Small intestine (tissue), 7 donors: ENCODE measurements at regions not wholly inside any gene's neighbourhood (a gene's known extent, or its start where the extent isn't known, plus 50 kb on each side); places are given as distances from the start of the nearest gene placed in this dataset.

Source experiments
- DNase-seq, 2 donors: peaks; one replicate each; pipeline versions ENCODE4 v3.0.0 to v3.0.0-alpha.2; 2013
- FAIRE-seq: peaks from 2 replicates; lab custom pipeline; 2012; peaks lifted over from hg19 to GRCh38; lab: Jason Lieb, UNC
- H3K27ac ChIP-seq, 3 donors: one replicate each; pipeline ENCODE4 v1.5.1; 2013; ENCODE audit warnings: low read length in 2 of 3, mild to moderate bottlenecking in 2 of 3, control low read depth in 1 of 3, inconsistent platforms in 1 of 3, low read depth in 1 of 3, moderate library complexity in 1 of 3
- H3K27me3 ChIP-seq, 3 donors: one replicate each; pipeline ENCODE4 v1.6.1; 2013; ENCODE audit warnings: low read length in 3 of 3, inconsistent platforms in 1 of 3; ENCODE audit not compliant: control insufficient read depth in 3 of 3, insufficient read depth in 3 of 3
- H3K36me3 ChIP-seq, 3 donors: one replicate each; pipeline ENCODE4 v1.6.1; 2013; ENCODE audit warnings: low read length in 3 of 3, inconsistent platforms in 1 of 3, low read depth in 1 of 3, mild to moderate bottlenecking in 1 of 3, moderate library complexity in 1 of 3; ENCODE audit not compliant: control insufficient read depth in 3 of 3, insufficient read depth in 2 of 3
- H3K4me1 ChIP-seq, 3 donors: one replicate each; pipeline ENCODE4 v1.6.1; 2013; ENCODE audit warnings: low read length in 2 of 3, inconsistent platforms in 1 of 3, low read depth in 1 of 3, mild to moderate bottlenecking in 1 of 3, moderate library complexity in 1 of 3; ENCODE audit not compliant: control insufficient read depth in 3 of 3, insufficient read depth in 2 of 3
- H3K4me3 ChIP-seq, 3 donors: one replicate each; pipeline ENCODE4 v1.5.1; 2013; ENCODE audit warnings: low read length in 3 of 3, control low read depth in 1 of 3, inconsistent platforms in 1 of 3, low read depth in 1 of 3, mild to moderate bottlenecking in 1 of 3, moderate library complexity in 1 of 3
- H3K9me3 ChIP-seq, 2 donors: one replicate each; pipeline ENCODE4 v1.6.1; 2013; ENCODE audit warnings: low read depth in 1 of 2, low read length in 1 of 2; ENCODE audit not compliant: control insufficient read depth in 2 of 2, insufficient read depth in 1 of 2
- WGBS, 3 donors: extraction: QIAGEN DNeasy Blood & Tissue Kit; methylation state at CpG; one replicate each; pipeline ENCODE4 v1.1.7; 2013; 5-methylcytosine and 5-hydroxymethylcytosine counted together
- donor health status: healthy with polysubstance abuse.
- donor health status: control.
- donor health status: control.
- donor health status: Bipolar disorder and iron deficiency.
- donor health status: healthy.

- DNase-seq = no peak
- no peaks in the 10 kb centered on the region for H3K36me3 ChIP-seq
- no peak for FAIRE-seq
- H3K9me3 ChIP-seq = no peaks in the 10 kb centered on the region
- no peak overlapping the region for H3K27ac ChIP-seq
- no peaks in the 10 kb centered on the region for H3K4me1 ChIP-seq
- no peak overlapping the region for H3K4me3 ChIP-seq
- WGBS, 3 donors = 77 to 92% (median 85%) methylated on average over 3 of the region's 3 CpGs
- H3K27me3 ChIP-seq = no peaks in the 10 kb centered on the region
Observed at GRCh38 chr5:58204966-58205365, 254.9 kb downstream of the PLK2 start.

DNA sequence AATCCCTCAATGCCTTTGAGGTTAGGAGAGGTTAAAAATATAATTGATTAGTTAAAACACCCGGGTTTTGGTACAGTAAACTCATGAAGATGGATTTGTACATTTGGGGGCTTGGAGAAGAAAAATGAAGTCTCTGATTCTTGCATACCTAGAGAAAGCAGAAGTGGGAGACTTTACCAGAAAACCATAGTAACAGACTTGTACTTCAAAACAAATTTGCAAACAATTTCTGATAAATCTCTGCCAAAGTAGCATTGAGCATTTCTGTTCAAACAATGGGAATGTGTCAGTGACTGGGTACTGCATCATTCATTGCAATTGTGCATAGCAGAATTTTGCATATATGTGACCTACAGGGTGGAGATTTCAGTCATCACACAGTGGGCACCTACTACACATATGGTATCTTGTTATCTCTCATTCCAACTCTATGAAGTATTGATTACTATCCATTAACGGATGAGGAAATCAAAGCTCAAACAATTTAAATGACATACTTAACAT, 256.9 kb downstream of the PLK2 start:
- FAIRE-seq = no peak
- no peaks in the 10 kb centered on the region for H3K9me3 ChIP-seq
- WGBS, 3 donors = 54 to 65% (median 59%) methylated on average over 2 of the region's 2 CpGs

DNA sequence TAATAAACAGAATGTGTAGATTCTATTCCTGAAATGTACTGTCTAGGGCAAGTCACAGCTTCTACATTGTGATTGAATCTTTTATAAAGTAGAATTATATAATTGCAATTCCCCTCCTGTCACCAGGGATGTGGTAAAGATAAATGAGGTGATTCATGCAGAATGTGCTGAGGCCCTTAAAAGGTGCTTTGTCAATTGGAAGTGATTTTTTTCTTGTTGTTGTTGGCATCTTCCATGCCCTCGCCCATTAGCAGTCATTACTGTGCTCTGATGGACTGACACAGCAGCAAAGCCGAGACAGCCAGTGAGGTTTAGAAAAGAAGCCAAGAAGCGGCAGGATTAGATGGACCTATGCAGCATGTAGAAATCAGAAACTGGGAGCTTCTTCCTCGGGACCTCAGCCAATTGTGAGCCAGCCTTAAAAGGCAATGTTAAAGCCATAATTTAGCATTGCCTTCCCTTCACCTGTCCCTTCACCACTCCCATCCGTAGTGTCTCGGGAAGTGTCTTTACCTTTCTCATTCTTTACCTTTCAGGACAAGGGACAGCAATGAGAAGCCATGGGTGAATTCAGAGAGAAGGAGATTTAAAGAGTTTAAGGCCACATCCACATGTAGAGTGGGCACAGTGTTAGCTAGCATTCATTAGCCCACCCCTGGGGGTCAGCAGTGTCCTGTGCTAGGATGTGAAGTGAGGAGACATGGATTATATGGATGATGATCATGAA, 257.8 kb downstream of the PLK2 start:
- Histone ChIP-seq H3K4me3 (no peak overlapping the region), H3K27me3 (no peaks in the 10 kb centered on the region), H3K27ac (no peak overlapping the region), H3K4me1 (no peaks in the 10 kb centered on the region), H3K9me3 (no peaks in the 10 kb centered on the region), H3K36me3 (no peaks in the 10 kb centered on the region)
- 65 to 80% (median 76%) methylated on average over 6 of the region's 6 CpGs for WGBS, 3 donors
- no peak for DNase-seq
- no peak for FAIRE-seq

More for the DNA sequence above, 256.9 kb downstream of the PLK2 start:
- Histone ChIP-seq H3K4me1 (no peaks in the 10 kb centered on the region), H3K27me3 (no peaks in the 10 kb centered on the region), H3K27ac (no peak overlapping the region), H3K4me3 (no peak overlapping the region), H3K36me3 (no peaks in the 10 kb centered on the region)
- no peak for DNase-seq

DNA sequence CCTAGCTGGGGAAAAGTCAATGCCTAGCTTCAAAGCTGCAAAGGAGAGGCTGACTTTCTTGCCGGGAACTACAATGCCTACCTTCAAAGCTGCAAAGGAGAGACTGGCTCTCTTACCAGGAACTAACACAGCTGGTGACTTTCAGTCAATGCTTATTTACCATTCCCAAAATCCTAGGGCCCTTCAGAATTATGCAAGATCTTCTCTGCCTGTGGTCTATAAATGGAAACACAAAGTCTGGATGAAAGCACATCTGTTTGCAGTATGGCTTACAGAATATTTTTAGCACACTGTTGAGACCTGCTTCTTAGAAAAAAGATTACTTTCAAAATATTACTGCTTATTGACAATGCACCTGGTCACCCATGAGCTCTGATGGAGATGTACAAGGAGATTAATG, 259.4 kb downstream of the PLK2 start:
- Histone ChIP-seq H3K9me3 (peaks cover 0 to 2% of the 10 kb centered on the region in 2 donors), H3K36me3 (no peaks in the 10 kb centered on the region), H3K4me3 (no peak overlapping the region), H3K27me3 (no peaks in the 10 kb centered on the region), H3K27ac (no peak overlapping the region), H3K4me1 (no peaks in the 10 kb centered on the region)
- FAIRE-seq = no peak
- 83 to 89% (median 85%) methylated on average over 1 of the region's 1 CpG for WGBS, 3 donors
- DNase-seq = no peak

DNA sequence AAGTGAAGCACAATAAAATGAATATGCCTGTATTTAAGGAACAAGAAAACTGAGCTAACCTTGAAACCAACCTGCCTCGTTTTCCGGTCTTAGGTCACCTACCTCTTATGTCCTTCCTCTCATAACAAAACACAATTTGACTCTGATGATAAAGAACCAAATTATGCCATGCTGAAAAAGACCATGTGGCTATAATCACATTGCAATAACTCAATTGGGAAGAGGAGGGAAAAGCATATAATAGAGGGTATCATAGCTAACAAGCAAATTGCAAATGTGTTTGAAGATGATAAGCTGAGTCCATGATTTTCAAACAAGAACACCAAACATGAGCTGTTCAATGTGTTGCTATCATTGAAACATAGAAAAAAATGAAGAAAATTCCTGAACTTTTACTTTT, 260.8 kb downstream of the PLK2 start:
- no peaks in the 10 kb centered on the region for H3K4me1 ChIP-seq
- no peak overlapping the region for H3K4me3 ChIP-seq
- no peak overlapping the region for H3K27ac ChIP-seq
- whole genome bisulfite sequencing, 3 donors = 73 to 85% (median 80%) methylated on average over 2 of the region's 2 CpGs
- DNase-seq = no peak
- H3K36me3 ChIP-seq = no peaks in the 10 kb centered on the region
- no peak for FAIRE-seq
- H3K27me3 ChIP-seq = no peaks in the 10 kb centered on the region
- H3K9me3 ChIP-seq = peaks cover 0 to 2% of the 10 kb centered on the region in 2 donors

- WGBS, 3 donors = 46 to 58% (median 54%) methylated on average over 2 of the region's 2 CpGs
- H3K4me3 ChIP-seq = no peak overlapping the region
- no peak overlapping the region for H3K27ac ChIP-seq
- no peaks in the 10 kb centered on the region for H3K27me3 ChIP-seq
- no peaks in the 10 kb centered on the region for H3K4me1 ChIP-seq
- DNase-seq = no peak
- peaks cover 0 to 2% of the 10 kb centered on the region in 2 donors for H3K9me3 ChIP-seq
- FAIRE-seq = no peak
- no peaks in the 10 kb centered on the region for H3K36me3 ChIP-seq
Observed at GRCh38 chr5:58198330-58198729, 261.6 kb downstream of the PLK2 start.

DNA sequence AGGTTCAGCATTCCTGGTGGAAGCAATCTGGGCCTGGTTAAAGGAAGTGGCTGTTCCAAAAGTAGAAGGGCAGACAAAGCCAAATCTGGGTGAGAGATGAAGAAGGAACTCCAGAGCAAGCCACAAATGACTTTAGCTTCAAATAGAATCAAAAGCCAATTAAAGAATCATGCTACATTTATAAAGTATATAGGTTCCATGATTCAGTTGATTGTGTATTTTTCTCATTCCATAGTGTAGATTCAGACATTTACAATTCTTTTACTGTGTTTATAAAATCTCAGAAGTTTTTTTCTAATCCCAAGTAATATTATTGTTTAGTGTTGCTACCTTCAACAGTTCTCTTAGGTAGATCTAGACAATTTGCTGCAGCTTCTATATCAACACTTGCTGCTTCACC, 262.0 kb downstream of the PLK2 start:
- H3K9me3 ChIP-seq = peaks cover 0 to 2% of the 10 kb centered on the region in 2 donors
- no peaks in the 10 kb centered on the region for H3K27me3 ChIP-seq
- no peak overlapping the region for H3K4me3 ChIP-seq
- DNase-seq = no peak
- no peak overlapping the region for H3K27ac ChIP-seq
- FAIRE-seq = no peak
- H3K36me3 ChIP-seq = no peaks in the 10 kb centered on the region
- no peaks in the 10 kb centered on the region for H3K4me1 ChIP-seq

GRCh38 chr5:58191443-58191842, 268.4 kb downstream of the PLK2 start:
- WGBS, 3 donors = 72 to 98% (median 90%) methylated on average over 1 of the region's 1 CpG
- Histone ChIP-seq H3K9me3 (peaks cover 0 to 1% of the 10 kb centered on the region in 2 donors), H3K4me1 (no peaks in the 10 kb centered on the region), H3K4me3 (no peak overlapping the region), H3K27me3 (no peaks in the 10 kb centered on the region), H3K36me3 (no peaks in the 10 kb centered on the region), H3K27ac (no peak overlapping the region)
- FAIRE-seq (no peak), DNase-seq (no peak)

DNA sequence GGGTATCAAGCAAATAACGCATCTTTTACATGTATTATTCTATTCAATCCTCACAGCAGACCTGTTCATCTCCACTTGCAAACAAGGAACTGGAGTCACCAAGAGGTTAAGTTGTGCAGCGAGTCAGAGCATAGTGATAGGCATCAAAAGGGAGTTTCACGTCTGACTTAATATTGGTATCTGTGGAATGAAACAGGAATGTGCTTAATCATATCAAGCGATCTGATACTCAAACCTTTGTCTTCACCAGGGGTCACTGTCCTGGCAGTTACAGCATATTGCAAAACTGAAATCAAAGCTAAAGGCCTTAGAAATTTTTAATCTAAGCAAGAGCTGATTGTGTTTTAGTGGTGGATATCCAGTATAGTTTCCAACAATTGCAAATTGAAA, 271.6 kb downstream of the PLK2 start:
- Histone ChIP-seq H3K4me3 (no peak overlapping the region), H3K36me3 (no peaks in the 10 kb centered on the region), H3K4me1 (no peaks in the 10 kb centered on the region), H3K27ac (no peak overlapping the region), H3K9me3 (no peaks in the 10 kb centered on the region), H3K27me3 (no peaks in the 10 kb centered on the region)
- no peak for DNase-seq
- no peak for FAIRE-seq
- WGBS, 3 donors = 25 to 46% (median 40%) methylated on average over 4 of the region's 4 CpGs
